Gastroesophageal sphincter (tissue), 4 donors: ENCODE measurements at regions not wholly inside any gene's neighbourhood (a gene's known extent, or its start where the extent isn't known, plus 50 kb on each side); places are given as distances from the start of the nearest gene placed in this dataset.

Source experiments
- ATAC-seq: fragments of 150-250 bp; one replicate; pipeline ENCODE4 v1.9.1; 2016; ENCODE audit warnings: mild to moderate bottlenecking, moderate library complexity
- H3K27ac ChIP-seq, 4 donors: fragments of 200-600 bp; sonication (generic) in 3 of 4; 1 replicate in 3 of 4; 2 replicates in 1 of 4; pipeline ENCODE4 v1.5.1; 2016 to 2019
- H3K27me3 ChIP-seq: fragments of 200-600 bp; sonication (generic); one replicate; pipeline ENCODE4 v1.5.1; 2019
- H3K36me3 ChIP-seq, 2 donors: fragments of 200-600 bp; sonication (generic); one replicate each; pipeline ENCODE4 v1.5.1; 2019; ENCODE audit warnings: control low read depth in 1 of 2
- H3K4me1 ChIP-seq, 3 donors: fragments of 200-600 bp; sonication (generic); 1 replicate in 2 of 3; 2 replicates in 1 of 3; pipeline ENCODE4 v1.5.1; 2016 to 2019; ENCODE audit warnings: control low read depth in 2 of 3
- H3K4me3 ChIP-seq, 2 donors: fragments of 200-600 bp; sonication (generic); one replicate each; pipeline ENCODE4 v1.5.1; 2019; ENCODE audit warnings: mild to moderate bottlenecking in 1 of 2, moderate library complexity in 1 of 2
- H3K9me3 ChIP-seq, 3 donors: fragments of 200-600 bp; sonication (generic); one replicate each; pipeline ENCODE4 v1.5.1; 2017 to 2019; ENCODE audit warnings: control low read depth in 2 of 3
- EP300 ChIP-seq: sonication (generic); formaldehyde crosslinking; IDR thresholded peaks from one replicate; pipeline ENCODE4 v1.6.1; 2017; ENCODE audit warnings: antibody characterized with exemption, mild to moderate bottlenecking
- POLR2A ChIP-seq, 2 donors: fragments of 450-650 bp; IDR thresholded peaks; one replicate each; pipeline ENCODE4 v1.6.1; 2017; ENCODE audit warnings: antibody characterized with exemption in 2 of 2, mild to moderate bottlenecking in 2 of 2, moderate library complexity in 1 of 2
- POLR2AphosphoS5 ChIP-seq: sonication (generic); formaldehyde crosslinking; IDR thresholded peaks from one replicate; pipeline ENCODE4 v1.6.1; 2017; ENCODE audit warnings: antibody characterized with exemption
- WGBS, 2 donors: methylation state at CpG; one replicate each; pipeline ENCODE4 v1.1.5; 2018; ENCODE audit warnings: low coverage in 1 of 2; 5-methylcytosine and 5-hydroxymethylcytosine counted together
- TF ChIP-seq, protein P1 (sequence below), 4 experiments: fragments of 200-600 bp in 2 of 4; fragments of 450-650 bp in 2 of 4; sonication (generic) in 1 of 4; IDR thresholded peaks; one replicate each; pipeline ENCODE4 v1.5.1; 2017 to 2019; ENCODE audit warnings: antibody characterized with exemption in 4 of 4, mild to moderate bottlenecking in 2 of 4, moderate library complexity in 2 of 4

GRCh38 chr12:124194264-124194892, 100.5 kb upstream of the RFLNA start:
- 89 to 93% methylated on average over 11 to 15 of the region's 15 CpGs for WGBS, 2 donors
- H3K36me3 ChIP-seq, result no peaks in the 10 kb centered on the region
- no peaks in the 10 kb centered on the region for H3K4me1 ChIP-seq
- peaks cover 0 to 18% (median 0%) of the 10 kb centered on the region in 3 donors for H3K9me3 ChIP-seq
- TF ChIP-seq, protein P1, sequence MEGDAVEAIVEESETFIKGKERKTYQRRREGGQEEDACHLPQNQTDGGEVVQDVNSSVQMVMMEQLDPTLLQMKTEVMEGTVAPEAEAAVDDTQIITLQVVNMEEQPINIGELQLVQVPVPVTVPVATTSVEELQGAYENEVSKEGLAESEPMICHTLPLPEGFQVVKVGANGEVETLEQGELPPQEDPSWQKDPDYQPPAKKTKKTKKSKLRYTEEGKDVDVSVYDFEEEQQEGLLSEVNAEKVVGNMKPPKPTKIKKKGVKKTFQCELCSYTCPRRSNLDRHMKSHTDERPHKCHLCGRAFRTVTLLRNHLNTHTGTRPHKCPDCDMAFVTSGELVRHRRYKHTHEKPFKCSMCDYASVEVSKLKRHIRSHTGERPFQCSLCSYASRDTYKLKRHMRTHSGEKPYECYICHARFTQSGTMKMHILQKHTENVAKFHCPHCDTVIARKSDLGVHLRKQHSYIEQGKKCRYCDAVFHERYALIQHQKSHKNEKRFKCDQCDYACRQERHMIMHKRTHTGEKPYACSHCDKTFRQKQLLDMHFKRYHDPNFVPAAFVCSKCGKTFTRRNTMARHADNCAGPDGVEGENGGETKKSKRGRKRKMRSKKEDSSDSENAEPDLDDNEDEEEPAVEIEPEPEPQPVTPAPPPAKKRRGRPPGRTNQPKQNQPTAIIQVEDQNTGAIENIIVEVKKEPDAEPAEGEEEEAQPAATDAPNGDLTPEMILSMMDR (IDR thresholded peaks at IDR 0.05), result no peak
- TF ChIP-seq EP300 (no peak), POLR2AphosphoS5 (no peak), POLR2A (IDR thresholded peaks at IDR 0.05) (no peak)
- H3K27me3 ChIP-seq, result no peaks in the 10 kb centered on the region
- no peak overlapping the region for H3K27ac ChIP-seq
- ATAC-seq, result no peak
- no peak overlapping the region for H3K4me3 ChIP-seq

DNA sequence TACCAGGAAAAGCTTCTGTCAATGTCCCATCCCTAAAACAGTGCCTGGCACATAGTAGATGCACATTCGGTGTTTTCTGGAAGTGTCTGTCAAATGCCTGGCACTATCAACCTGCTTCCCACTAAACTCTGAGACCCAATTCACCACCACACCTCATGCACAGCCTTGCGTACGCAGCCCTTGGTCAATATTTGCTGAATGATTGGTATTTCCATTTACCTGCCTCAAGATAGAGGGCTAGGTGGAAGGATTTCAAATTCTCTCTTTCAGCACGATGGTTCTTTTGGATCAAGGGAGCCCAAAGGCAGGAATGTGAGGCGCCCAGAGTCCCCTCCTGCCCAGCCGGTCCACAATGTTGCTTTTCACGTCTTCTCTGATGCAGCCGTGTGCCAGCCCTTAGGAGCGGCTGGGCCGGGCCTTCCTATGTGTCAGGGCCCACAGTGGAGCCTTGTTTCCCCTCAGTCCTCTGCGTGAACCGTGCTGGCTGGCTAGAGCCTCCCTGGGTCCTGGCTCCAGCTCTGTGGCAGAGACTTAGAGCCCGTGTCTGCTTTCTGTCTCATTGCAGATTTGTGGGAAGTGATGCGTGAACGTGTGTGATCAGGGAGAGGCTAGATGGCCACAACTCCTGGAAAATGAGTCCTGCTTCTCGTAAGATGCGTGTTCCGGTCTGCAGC, 99.9 kb upstream of the RFLNA start:
- ATAC-seq, result no peak
- WGBS, 2 donors, result 84 to 88% methylated on average over 3 to 14 of the region's 18 CpGs
- Histone ChIP-seq H3K27ac (no peak overlapping the region), H3K27me3 (no peaks in the 10 kb centered on the region), H3K9me3 (peaks cover 0 to 18% (median 0%) of the 10 kb centered on the region in 3 donors), H3K36me3 (no peaks in the 10 kb centered on the region), H3K4me1 (no peaks in the 10 kb centered on the region), H3K4me3 (no peak overlapping the region)
- no peak for TF ChIP-seq EP300
- no peak for TF ChIP-seq POLR2A (IDR thresholded peaks at IDR 0.05)
- TF ChIP-seq POLR2AphosphoS5, result no peak
- TF ChIP-seq, protein P1 (IDR thresholded peaks at IDR 0.05), result no peak

DNA sequence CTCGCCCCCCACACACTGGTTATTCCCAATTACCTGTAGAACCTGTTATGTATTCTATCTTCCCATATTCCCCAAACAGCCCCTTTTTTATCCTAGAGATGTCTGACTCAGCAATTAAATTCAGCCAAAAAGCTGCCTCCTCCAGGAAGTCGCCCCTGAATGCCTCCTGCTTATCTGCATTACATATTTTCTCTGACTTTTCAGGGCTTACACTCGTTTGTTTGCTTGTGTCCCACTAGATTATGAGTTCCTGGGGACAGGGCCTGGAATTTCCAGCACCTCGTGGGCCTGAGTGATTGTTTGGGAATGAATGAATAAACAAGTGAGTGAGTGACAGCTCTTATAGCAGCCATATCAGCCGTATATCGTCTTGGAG, 99.3 kb upstream of the RFLNA start:
- TF ChIP-seq EP300 (no peak), POLR2AphosphoS5 (no peak), POLR2A (IDR thresholded peaks at IDR 0.05) (no peak)
- TF ChIP-seq, protein P1 (IDR thresholded peaks at IDR 0.05), result no peak
- no peak for ATAC-seq
- Histone ChIP-seq H3K4me3 (no peak overlapping the region), H3K27me3 (no peaks in the 10 kb centered on the region), H3K27ac (no peak overlapping the region), H3K4me1 (no peaks in the 10 kb centered on the region), H3K36me3 (no peaks in the 10 kb centered on the region), H3K9me3 (peaks cover 0 to 18% (median 0%) of the 10 kb centered on the region in 3 donors)
- WGBS, 2 donors, result 64 to 70% methylated on average over 2 to 6 of the region's 6 CpGs

DNA sequence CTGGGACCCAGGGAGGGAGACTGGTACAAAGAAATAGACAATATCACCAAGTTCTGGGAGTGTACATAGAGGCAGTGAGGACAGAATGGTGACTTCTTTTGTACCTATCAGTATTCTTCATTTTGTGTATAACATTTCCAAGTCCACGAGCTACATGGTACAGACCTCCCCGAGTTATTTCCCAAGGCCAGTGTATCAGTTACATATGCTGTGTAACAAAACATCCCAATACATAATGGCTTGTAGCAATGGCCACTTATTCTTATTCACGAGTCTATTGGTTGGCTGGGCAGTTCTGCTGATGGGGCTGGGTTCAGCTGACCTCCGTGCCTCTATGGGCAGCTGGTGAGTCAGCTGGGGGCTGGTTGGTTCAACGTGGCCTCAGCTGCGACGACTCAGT, 98.7 kb upstream of the RFLNA start:
- no peak for ATAC-seq
- Histone ChIP-seq H3K27ac (no peak overlapping the region), H3K9me3 (peaks cover 0 to 18% (median 0%) of the 10 kb centered on the region in 3 donors), H3K36me3 (no peaks in the 10 kb centered on the region), H3K27me3 (no peaks in the 10 kb centered on the region), H3K4me3 (no peak overlapping the region), H3K4me1 (no peaks in the 10 kb centered on the region)
- WGBS, 2 donors, result 95 to 100% methylated on average over 1 to 4 of the region's 7 CpGs
- TF ChIP-seq EP300 (no peak), POLR2AphosphoS5 (no peak), POLR2A (IDR thresholded peaks at IDR 0.05) (no peak)
- TF ChIP-seq, protein P1 (IDR thresholded peaks at IDR 0.05), result no peak

DNA sequence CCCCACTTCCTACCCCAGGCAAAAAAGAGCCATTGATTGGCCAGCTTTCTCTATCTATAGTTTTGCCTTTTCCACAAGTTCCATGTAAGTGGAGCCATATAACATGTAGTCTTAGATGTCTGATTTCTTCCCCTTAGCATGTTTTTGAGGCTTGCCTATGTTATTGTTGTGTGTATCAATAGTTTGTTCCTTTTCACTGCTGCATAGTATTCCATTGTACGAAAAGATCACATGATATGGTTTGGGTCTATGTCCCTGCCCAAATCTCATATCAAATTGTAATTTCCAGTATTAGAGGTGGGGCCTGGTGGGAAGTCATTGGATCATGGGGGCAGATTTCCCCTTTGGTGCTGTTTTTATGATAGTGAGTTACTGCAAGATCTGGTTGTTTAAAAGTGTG, 93.6 kb upstream of the RFLNA start:
- no peak overlapping the region for H3K27ac ChIP-seq
- H3K4me1 ChIP-seq, result no peaks in the 10 kb centered on the region
- ATAC-seq, result no peak
- H3K27me3 ChIP-seq, result no peaks in the 10 kb centered on the region
- WGBS, 2 donors, result 100% methylated on average over 1 of the region's 1 CpG; no CpG with 5 or more reads in 1 of the 2 donors
- no peak overlapping the region for H3K4me3 ChIP-seq
- TF ChIP-seq POLR2A (IDR thresholded peaks at IDR 0.05) (no peak), EP300 (no peak), POLR2AphosphoS5 (no peak)
- TF ChIP-seq, protein P1 (IDR thresholded peaks at IDR 0.05), result no peak
- no peaks in the 10 kb centered on the region for H3K36me3 ChIP-seq
- peaks cover 0 to 26% (median 0%) of the 10 kb centered on the region in 3 donors for H3K9me3 ChIP-seq
